DND-41 (cell line): ENCODE measurements at regions not wholly inside any gene's neighbourhood (a gene's known extent, or its start where the extent isn't known, plus 50 kb on each side); places are given as distances from the start of the nearest gene placed in this dataset.

ENCODE experiments used
- EZH2 ChIP-seq: IDR thresholded peaks from 3 replicates; pipeline ENCODE4 v1.6.1; 2012; ENCODE audit warnings: borderline replicate concordance, low read depth, mild to moderate bottlenecking, moderate library complexity, low read length, inconsistent platforms; ENCODE audit not compliant: severe bottlenecking
- TF ChIP-seq, protein P1 (sequence below): IDR thresholded peaks from 2 replicates; pipeline ENCODE4 v1.5.1; 2012; ENCODE audit warnings: borderline replicate concordance, low read length, moderate library complexity, mild to moderate bottlenecking; ENCODE audit not compliant: poor library complexity, severe bottlenecking; ENCODE audit errors: extremely low read depth

DNA sequence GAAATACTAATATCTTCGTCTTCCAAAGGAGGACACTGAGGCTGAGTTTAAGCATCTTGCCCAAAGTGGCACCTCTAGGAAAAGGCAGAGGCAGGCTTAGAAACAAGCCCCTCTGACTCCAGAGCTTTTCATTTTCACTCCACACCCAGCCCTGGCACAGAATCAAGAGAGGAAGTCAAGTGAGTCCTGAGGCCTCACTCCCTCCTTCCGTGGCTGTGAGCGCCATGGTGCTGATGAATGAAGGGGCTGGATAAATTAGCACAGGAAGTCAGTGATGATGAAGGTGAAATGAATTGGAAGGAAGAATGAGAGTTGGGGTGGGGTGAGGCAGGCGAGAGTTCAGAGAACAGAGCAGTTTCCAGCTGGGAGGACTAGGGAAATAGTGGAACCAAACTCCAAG, 179.3 kb downstream of the TMEM132E start:
- TF ChIP-seq, protein P1, sequence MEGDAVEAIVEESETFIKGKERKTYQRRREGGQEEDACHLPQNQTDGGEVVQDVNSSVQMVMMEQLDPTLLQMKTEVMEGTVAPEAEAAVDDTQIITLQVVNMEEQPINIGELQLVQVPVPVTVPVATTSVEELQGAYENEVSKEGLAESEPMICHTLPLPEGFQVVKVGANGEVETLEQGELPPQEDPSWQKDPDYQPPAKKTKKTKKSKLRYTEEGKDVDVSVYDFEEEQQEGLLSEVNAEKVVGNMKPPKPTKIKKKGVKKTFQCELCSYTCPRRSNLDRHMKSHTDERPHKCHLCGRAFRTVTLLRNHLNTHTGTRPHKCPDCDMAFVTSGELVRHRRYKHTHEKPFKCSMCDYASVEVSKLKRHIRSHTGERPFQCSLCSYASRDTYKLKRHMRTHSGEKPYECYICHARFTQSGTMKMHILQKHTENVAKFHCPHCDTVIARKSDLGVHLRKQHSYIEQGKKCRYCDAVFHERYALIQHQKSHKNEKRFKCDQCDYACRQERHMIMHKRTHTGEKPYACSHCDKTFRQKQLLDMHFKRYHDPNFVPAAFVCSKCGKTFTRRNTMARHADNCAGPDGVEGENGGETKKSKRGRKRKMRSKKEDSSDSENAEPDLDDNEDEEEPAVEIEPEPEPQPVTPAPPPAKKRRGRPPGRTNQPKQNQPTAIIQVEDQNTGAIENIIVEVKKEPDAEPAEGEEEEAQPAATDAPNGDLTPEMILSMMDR: no peak
- TF ChIP-seq EZH2: no peak
